ENCODE measurements at regions not wholly inside any gene's neighbourhood (a gene's known extent, or its start where the extent isn't known, plus 50 kb on each side); places are given as distances from the start of the nearest gene placed in this dataset.
"Not testable (repeated sequence)": the region's sequence is repeated elsewhere in the genome, so short reads cannot be mapped to it uniquely, and the experiment has no call there.

- no peaks in the 10 kb centered on the region for H3K27me3 ChIP-seq
Observed at GRCh38 chr4:33975995-33976394, 2268.3 kb downstream of the ARAP2 start.

GRCh38 chr4:33979781-33980180 lies 2264.5 kb downstream of the ARAP2 start:
- H3K36me3 ChIP-seq; H3K27me3 ChIP-seq; intact Hi-C loops (cut with DNase I); H3K27ac ChIP-seq (replicated peaks in 1 of 4); H3K4me3 ChIP-seq; H3K4me1 ChIP-seq; DNase-seq (ENCODE audit: extremely low spot score); H3K9me3 ChIP-seq: not testable (repeated sequence)
- WGBS = 82% methylated on average over 4 of the region's 4 CpGs

More at GRCh38 chr4:33975995-33976394, 2268.3 kb downstream of the ARAP2 start:
- no peak overlapping the region for H3K27ac ChIP-seq (replicated peaks in 1 of 4)
- intact Hi-C loops (cut with DNase I) = no loop called here
- H3K4me3 ChIP-seq = no peak overlapping the region
- TF ChIP-seq CTCF (IDR thresholded peaks at IDR 0.05) = no peak
- DNase-seq (ENCODE audit: extremely low spot score) = no peak
- no peaks in the 10 kb centered on the region for H3K36me3 ChIP-seq
- no peaks in the 10 kb centered on the region for H3K9me3 ChIP-seq
- no peaks in the 10 kb centered on the region for H3K4me1 ChIP-seq

- Histone ChIP-seq H3K4me1 (no peaks in the 10 kb centered on the region), H3K36me3 (no peaks in the 10 kb centered on the region), H3K27me3 (no peaks in the 10 kb centered on the region), H3K9me3 (no peaks in the 10 kb centered on the region), H3K4me3 (no peak overlapping the region), H3K27ac (replicated peaks in 1 of 4) (no peak overlapping the region)
- TF ChIP-seq EP300 (IDR thresholded peaks at IDR 0.05) = no peak
- TF ChIP-seq POLR2AphosphoS5 (IDR thresholded peaks at IDR 0.05) = no peak
- TF ChIP-seq POLR2A (IDR thresholded peaks at IDR 0.05; ENCODE audit: low read depth) = no peak
- TF ChIP-seq CTCF (IDR thresholded peaks at IDR 0.05) = no peak
- intact Hi-C loops (cut with DNase I) = no loop called here
- no peak for DNase-seq (ENCODE audit: extremely low spot score)
- 55% methylated on average over 2 of the region's 2 CpGs for WGBS
Observed at GRCh38 chr4:33980361-33980760, 2264.0 kb downstream of the ARAP2 start.

GRCh38 chr4:33989820-33990443 lies 2254.4 kb downstream of the ARAP2 start:
- H3K4me1 ChIP-seq = no peaks in the 10 kb centered on the region
- TF ChIP-seq EP300 (IDR thresholded peaks at IDR 0.05) = no peak
- TF ChIP-seq CTCF (IDR thresholded peaks at IDR 0.05) = no peak
- no peak for TF ChIP-seq POLR2AphosphoS5 (IDR thresholded peaks at IDR 0.05)
- TF ChIP-seq POLR2A (IDR thresholded peaks at IDR 0.05; ENCODE audit: low read depth) = no peak
- no peak for DNase-seq (ENCODE audit: extremely low spot score)
- no peak overlapping the region for H3K27ac ChIP-seq (replicated peaks in 1 of 4)
- no peak overlapping the region for H3K4me3 ChIP-seq
- intact Hi-C loops (cut with DNase I) = no loop called here
- no peaks in the 10 kb centered on the region for H3K9me3 ChIP-seq
- 75% methylated on average over 3 of the region's 3 CpGs for WGBS
- no peaks in the 10 kb centered on the region for H3K36me3 ChIP-seq
- no peaks in the 10 kb centered on the region for H3K27me3 ChIP-seq

- Histone ChIP-seq H3K36me3 (no peaks in the 10 kb centered on the region), H3K27ac (replicated peaks in 1 of 4) (no peak overlapping the region), H3K4me3 (no peak overlapping the region), H3K27me3 (no peaks in the 10 kb centered on the region), H3K4me1 (no peaks in the 10 kb centered on the region), H3K9me3 (no peaks in the 10 kb centered on the region)
- intact Hi-C loops (cut with DNase I) = no loop called here
- 82% methylated on average over 4 of the region's 4 CpGs for WGBS
- no peak for DNase-seq (ENCODE audit: extremely low spot score)
- TF ChIP-seq EP300 (IDR thresholded peaks at IDR 0.05) (no peak), CTCF (IDR thresholded peaks at IDR 0.05) (no peak), POLR2A (IDR thresholded peaks at IDR 0.05; ENCODE audit: low read depth) (no peak), POLR2AphosphoS5 (IDR thresholded peaks at IDR 0.05) (no peak)
Observed at GRCh38 chr4:33996075-33996718, 2248.1 kb downstream of the ARAP2 start.
